ENCODE measurements at regions not wholly inside any gene's neighbourhood (a gene's known extent, or its start where the extent isn't known, plus 50 kb on each side); places are given as distances from the start of the nearest gene placed in this dataset.

DNA sequence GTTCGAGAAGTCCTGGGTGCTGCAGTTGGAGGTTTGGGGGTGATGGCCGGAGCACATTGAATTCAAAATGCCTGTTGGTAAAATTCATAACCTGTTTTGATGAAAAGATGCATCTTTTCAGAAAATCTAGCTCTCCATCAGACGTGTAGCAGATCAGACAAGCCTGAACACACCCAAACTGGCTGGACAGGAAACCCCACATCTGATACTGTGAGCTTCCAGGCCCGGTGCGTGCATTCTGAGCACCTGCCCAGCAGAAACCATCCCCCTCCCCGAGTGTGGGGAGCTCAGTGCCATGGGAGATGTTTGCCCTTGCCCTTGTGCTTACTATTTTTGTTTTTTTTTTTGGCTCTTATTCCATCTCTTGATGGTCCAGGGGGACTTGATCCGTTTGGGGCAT is 417.1 kb downstream of the TCERG1L start:
- H3K27me3 Mint-ChIP-seq: no peaks in the 10 kb centered on the region
- ATAC-seq: no peak
- no peaks in the 10 kb centered on the region for H3K9me3 Mint-ChIP-seq
- H3K4me3 Mint-ChIP-seq: no peak overlapping the region
- no peaks in the 10 kb centered on the region for H3K4me1 Mint-ChIP-seq
- no peaks in the 10 kb centered on the region for H3K36me3 Mint-ChIP-seq (ENCODE audit: low read depth)
- no peak overlapping the region for H3K27ac Mint-ChIP-seq
- no peak for DNase-seq

GRCh38 chr10:130895161-130895560 is 416.4 kb downstream of the TCERG1L start:
- H3K9me3 Mint-ChIP-seq: no peaks in the 10 kb centered on the region
- H3K36me3 Mint-ChIP-seq (ENCODE audit: low read depth): no peaks in the 10 kb centered on the region
- ATAC-seq: no peak
- no peaks in the 10 kb centered on the region for H3K4me1 Mint-ChIP-seq
- H3K27ac Mint-ChIP-seq: no peak overlapping the region
- no peak for DNase-seq
- no peak overlapping the region for H3K4me3 Mint-ChIP-seq
- H3K27me3 Mint-ChIP-seq: no peaks in the 10 kb centered on the region

DNA sequence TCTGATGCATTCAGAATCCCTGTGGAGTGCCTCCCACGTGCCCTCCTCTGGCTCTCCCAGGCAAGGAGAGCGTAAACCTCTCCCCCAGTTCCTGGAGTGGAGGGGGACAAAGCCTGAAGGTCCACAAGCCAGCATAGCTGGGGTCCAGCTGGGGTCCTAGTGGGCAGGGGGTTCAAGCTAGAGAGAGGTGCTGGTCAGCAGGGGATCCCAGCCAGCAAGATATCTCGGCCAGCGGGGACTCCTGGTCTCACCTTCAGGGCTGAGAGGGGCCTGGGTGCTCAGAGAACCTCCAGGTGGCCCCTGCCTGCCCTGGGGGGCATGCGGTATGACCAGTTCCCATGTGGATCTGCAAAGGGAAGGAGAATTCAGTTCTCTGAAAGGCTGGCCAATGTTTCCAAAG is 413.7 kb downstream of the TCERG1L start:
- Mint-ChIP-seq H3K36me3 (ENCODE audit: low read depth) (no peaks in the 10 kb centered on the region), H3K27me3 (no peaks in the 10 kb centered on the region), H3K27ac (no peak overlapping the region), H3K9me3 (no peaks in the 10 kb centered on the region), H3K4me1 (no peaks in the 10 kb centered on the region), H3K4me3 (no peak overlapping the region)
- no peak for DNase-seq
- no peak for ATAC-seq

DNA sequence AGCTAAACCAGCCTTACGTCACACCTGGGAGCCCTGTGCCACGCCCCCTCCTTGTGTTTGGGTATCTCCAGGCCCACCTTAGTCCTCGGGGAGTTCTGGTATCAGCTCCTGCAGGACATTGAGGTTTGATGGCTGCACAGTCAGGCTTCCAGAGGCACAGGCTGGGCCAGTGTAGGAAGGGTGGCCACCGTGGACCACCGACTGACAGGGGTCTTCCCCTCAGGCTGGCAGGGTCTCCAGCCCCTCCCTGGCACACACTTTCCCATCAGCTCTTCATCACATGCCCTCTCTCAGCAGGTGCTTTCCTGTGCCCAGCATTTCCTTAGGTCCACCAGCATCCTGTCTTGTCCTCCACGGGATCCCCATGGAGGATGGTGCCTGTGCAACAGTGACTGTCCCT is 413.1 kb downstream of the TCERG1L start:
- ATAC-seq (no peak), DNase-seq (no peak)
- no peaks in the 10 kb centered on the region for H3K4me1 Mint-ChIP-seq
- no peak overlapping the region for H3K27ac Mint-ChIP-seq
- no peaks in the 10 kb centered on the region for H3K27me3 Mint-ChIP-seq
- H3K9me3 Mint-ChIP-seq: no peaks in the 10 kb centered on the region
- H3K36me3 Mint-ChIP-seq (ENCODE audit: low read depth): no peaks in the 10 kb centered on the region
- no peak overlapping the region for H3K4me3 Mint-ChIP-seq

GRCh38 chr10:130899856-130900255 is 411.7 kb downstream of the TCERG1L start:
- no peaks in the 10 kb centered on the region for H3K9me3 Mint-ChIP-seq
- H3K4me1 Mint-ChIP-seq: no peaks in the 10 kb centered on the region
- ATAC-seq (no peak), DNase-seq (no peak)
- no peaks in the 10 kb centered on the region for H3K36me3 Mint-ChIP-seq (ENCODE audit: low read depth)
- no peak overlapping the region for H3K27ac Mint-ChIP-seq
- H3K4me3 Mint-ChIP-seq: no peak overlapping the region
- H3K27me3 Mint-ChIP-seq: no peaks in the 10 kb centered on the region

DNA sequence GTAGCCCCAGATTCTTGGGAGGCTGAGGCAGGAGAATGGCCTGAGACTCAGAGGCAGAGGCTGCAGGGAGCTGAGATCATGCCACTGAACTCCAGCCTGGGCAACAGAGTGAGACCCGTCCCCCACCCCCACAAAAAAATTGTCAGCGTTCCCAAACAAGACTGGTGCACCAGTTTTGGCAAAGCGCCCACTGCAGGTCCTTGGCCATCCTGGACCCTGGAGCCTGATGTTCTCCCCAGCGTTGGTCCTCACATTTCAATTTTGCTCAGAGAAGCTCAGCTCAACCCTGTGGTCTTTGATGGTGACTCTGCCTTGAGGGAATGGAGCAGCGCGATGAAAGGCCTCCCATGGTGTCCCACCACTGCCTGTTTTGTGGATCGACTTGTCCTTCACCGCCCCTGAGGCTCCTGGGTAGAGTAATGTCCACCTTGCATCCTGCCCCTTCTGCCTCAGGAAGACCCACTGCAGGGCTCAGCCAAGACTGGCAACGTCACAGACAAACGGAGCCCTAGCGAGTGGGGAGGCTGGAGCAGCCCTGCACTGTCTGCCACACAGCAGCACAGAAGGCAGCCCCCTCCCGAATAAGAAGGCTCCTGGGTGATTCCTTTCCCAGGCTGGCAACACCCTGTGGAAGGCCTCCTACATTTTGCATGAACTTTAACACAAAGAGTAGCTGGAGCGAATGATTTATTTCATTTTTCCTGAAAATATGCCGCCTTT is 410.9 kb downstream of the TCERG1L start:
- H3K27me3 Mint-ChIP-seq: no peaks in the 10 kb centered on the region
- H3K36me3 Mint-ChIP-seq (ENCODE audit: low read depth): no peaks in the 10 kb centered on the region
- H3K4me3 Mint-ChIP-seq: no peak overlapping the region
- no peak for DNase-seq
- H3K4me1 Mint-ChIP-seq: no peaks in the 10 kb centered on the region
- no peak for ATAC-seq
- no peak overlapping the region for H3K27ac Mint-ChIP-seq
- H3K9me3 Mint-ChIP-seq: no peaks in the 10 kb centered on the region

GRCh38 chr10:130901311-130902165 is 410.0 kb downstream of the TCERG1L start:
- H3K36me3 Mint-ChIP-seq (ENCODE audit: low read depth): no peaks in the 10 kb centered on the region
- DNase-seq: no peak
- no peak for ATAC-seq

GRCh38 chr10:130902471-130902870 is 409.1 kb downstream of the TCERG1L start:
- Mint-ChIP-seq H3K27ac (no peak overlapping the region), H3K4me1 (no peaks in the 10 kb centered on the region), H3K36me3 (ENCODE audit: low read depth) (no peaks in the 10 kb centered on the region), H3K9me3 (no peaks in the 10 kb centered on the region), H3K4me3 (no peak overlapping the region), H3K27me3 (no peaks in the 10 kb centered on the region)
- DNase-seq (no peak), ATAC-seq (no peak)

More at GRCh38 chr10:130901311-130902165, 410.0 kb downstream of the TCERG1L start:
- no peaks in the 10 kb centered on the region for H3K4me1 Mint-ChIP-seq
- no peak overlapping the region for H3K27ac Mint-ChIP-seq
- no peaks in the 10 kb centered on the region for H3K9me3 Mint-ChIP-seq
- no peak overlapping the region for H3K4me3 Mint-ChIP-seq
- H3K27me3 Mint-ChIP-seq: no peaks in the 10 kb centered on the region

DNA sequence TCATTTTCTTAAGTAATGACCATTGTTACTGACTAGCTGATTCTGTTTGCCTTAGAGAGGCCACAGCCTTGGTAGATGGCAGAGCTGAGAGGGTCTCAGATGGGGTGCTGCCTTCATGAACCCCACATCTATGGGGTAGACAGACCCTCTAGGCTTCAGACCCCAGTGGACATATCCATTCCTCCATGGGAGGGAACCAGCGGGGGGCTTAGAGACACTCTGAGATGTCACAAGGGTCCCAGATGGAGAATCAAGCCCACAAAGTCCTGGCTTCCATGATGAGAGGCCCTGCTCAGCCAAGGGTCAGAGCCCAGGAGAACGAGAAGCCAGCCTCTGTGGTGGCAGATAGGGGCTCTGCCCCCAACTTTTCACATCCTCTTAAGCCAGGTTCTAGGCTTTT is 408.6 kb downstream of the TCERG1L start:
- H3K9me3 Mint-ChIP-seq: no peaks in the 10 kb centered on the region
- H3K4me3 Mint-ChIP-seq: no peak overlapping the region
- DNase-seq (no peak), ATAC-seq (no peak)
- no peaks in the 10 kb centered on the region for H3K36me3 Mint-ChIP-seq (ENCODE audit: low read depth)
- H3K4me1 Mint-ChIP-seq: no peaks in the 10 kb centered on the region
- H3K27ac Mint-ChIP-seq: no peak overlapping the region
- H3K27me3 Mint-ChIP-seq: no peaks in the 10 kb centered on the region

GRCh38 chr10:130904676-130905075 is 406.8 kb downstream of the TCERG1L start:
- Mint-ChIP-seq H3K9me3 (no peaks in the 10 kb centered on the region), H3K36me3 (ENCODE audit: low read depth) (no peaks in the 10 kb centered on the region), H3K27ac (no peak overlapping the region), H3K4me1 (no peaks in the 10 kb centered on the region), H3K27me3 (no peaks in the 10 kb centered on the region), H3K4me3 (no peak overlapping the region)
- no peak for ATAC-seq
- no peak for DNase-seq

DNA sequence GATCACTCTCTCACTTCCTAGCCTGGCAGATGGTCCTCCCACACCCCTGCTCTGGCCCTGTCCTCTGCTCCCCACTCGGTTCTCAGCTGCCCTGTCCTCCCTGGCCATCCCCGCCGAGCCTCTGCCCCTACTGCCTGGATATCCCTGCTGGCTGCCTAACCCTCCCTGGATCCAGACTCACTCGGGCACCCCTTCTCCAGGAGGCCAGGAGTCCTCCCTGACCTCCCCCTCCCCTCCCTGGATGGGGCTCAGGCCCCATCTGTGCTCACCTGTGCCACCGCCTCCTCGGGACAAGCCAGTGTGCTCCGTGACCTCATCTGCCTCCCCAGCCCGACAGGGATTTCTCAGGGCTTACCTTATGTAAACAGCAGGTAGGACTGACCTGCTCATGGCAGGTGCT is 406.1 kb downstream of the TCERG1L start:
- no peak for DNase-seq
- Mint-ChIP-seq H3K4me1 (no peaks in the 10 kb centered on the region), H3K27me3 (no peaks in the 10 kb centered on the region), H3K9me3 (no peaks in the 10 kb centered on the region), H3K36me3 (ENCODE audit: low read depth) (no peaks in the 10 kb centered on the region), H3K27ac (no peak overlapping the region), H3K4me3 (no peak overlapping the region)
- ATAC-seq: no peak

DNA sequence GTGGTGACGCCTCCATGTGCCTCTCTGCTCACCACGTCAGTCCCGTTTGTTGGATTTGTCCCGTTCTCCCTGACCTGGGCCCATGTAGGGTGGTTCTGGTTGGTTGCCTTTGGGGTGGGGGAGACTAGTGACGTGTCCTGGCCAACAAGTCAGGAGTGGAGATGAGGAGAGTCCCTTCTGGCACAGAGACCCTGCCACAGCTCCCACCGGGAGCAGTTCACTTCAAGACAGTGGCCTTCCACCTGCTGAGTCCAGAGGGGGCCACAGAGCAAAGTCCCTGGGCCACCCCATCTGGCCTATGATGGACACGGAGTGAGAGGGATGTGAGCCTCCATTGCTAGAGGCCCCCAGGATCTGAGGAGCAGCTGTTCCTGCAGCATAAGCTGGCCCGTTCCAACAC is 405.6 kb downstream of the TCERG1L start:
- Mint-ChIP-seq H3K27ac (no peak overlapping the region), H3K27me3 (no peaks in the 10 kb centered on the region), H3K4me1 (no peaks in the 10 kb centered on the region), H3K9me3 (no peaks in the 10 kb centered on the region), H3K36me3 (ENCODE audit: low read depth) (no peaks in the 10 kb centered on the region), H3K4me3 (no peak overlapping the region)
- ATAC-seq: no peak
- DNase-seq: no peak

GRCh38 chr10:130910848-130911247 is 400.7 kb downstream of the TCERG1L start:
- Mint-ChIP-seq H3K27me3 (no peaks in the 10 kb centered on the region), H3K36me3 (ENCODE audit: low read depth) (no peaks in the 10 kb centered on the region), H3K4me3 (no peak overlapping the region), H3K4me1 (no peaks in the 10 kb centered on the region), H3K27ac (no peak overlapping the region), H3K9me3 (peaks cover 6% of the 10 kb centered on the region)
- ATAC-seq: no peak
- DNase-seq: no peak

DNA sequence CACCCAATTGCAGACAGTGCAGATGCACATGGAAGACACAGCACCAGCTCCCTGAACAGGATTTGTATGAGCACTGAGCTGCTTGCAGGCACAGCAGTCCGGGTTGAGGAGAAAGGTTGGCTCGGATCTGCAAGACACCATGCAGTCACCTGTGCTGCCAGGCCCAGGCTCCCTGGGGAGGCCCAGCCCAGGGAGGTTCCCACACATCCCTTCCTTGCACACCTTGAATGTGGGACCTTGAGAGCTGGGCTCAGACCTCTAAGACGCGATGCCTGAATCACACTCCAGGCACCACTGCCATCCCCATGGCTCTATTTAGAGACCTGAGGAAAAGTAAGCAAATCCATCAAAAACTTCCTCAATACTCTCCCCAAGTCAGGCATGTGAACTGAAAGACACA is 397.7 kb downstream of the TCERG1L start:
- Mint-ChIP-seq H3K9me3 (peaks cover 6% of the 10 kb centered on the region), H3K4me1 (no peaks in the 10 kb centered on the region), H3K4me3 (no peak overlapping the region), H3K36me3 (ENCODE audit: low read depth) (no peaks in the 10 kb centered on the region), H3K27me3 (no peaks in the 10 kb centered on the region), H3K27ac (no peak overlapping the region)
- no peak for DNase-seq
- ATAC-seq: no peak

GRCh38 chr10:130914367-130914766 is 397.2 kb downstream of the TCERG1L start:
- Mint-ChIP-seq H3K36me3 (ENCODE audit: low read depth) (no peaks in the 10 kb centered on the region), H3K4me3 (no peak overlapping the region), H3K9me3 (peaks cover 6% of the 10 kb centered on the region), H3K27ac (no peak overlapping the region), H3K4me1 (no peaks in the 10 kb centered on the region), H3K27me3 (no peaks in the 10 kb centered on the region)
- no peak for ATAC-seq
- DNase-seq: no peak
